Esophagus muscularis mucosa (tissue), 4 donors: ENCODE measurements at regions not wholly inside any gene's neighbourhood (a gene's known extent, or its start where the extent isn't known, plus 50 kb on each side); places are given as distances from the start of the nearest gene placed in this dataset.

Experiments used
- EP300 ChIP-seq: sonication (generic); formaldehyde crosslinking; IDR thresholded peaks from one replicate; pipeline ENCODE4 v1.6.1; 2017; ENCODE audit warnings: antibody characterized with exemption
- POLR2A ChIP-seq: fragments of 450-650 bp; IDR thresholded peaks from one replicate; pipeline ENCODE4 v1.6.1; 2017; ENCODE audit warnings: antibody characterized with exemption, moderate library complexity, mild to moderate bottlenecking, low read depth
- TF ChIP-seq, protein P1 (sequence below), 3 experiments: fragments of 200-600 bp in 2 of 3; fragments of 450-650 bp in 1 of 3; sonication (generic) in 2 of 3; IDR thresholded peaks; one replicate each; pipeline ENCODE4 v1.5.1; 2017 to 2019; ENCODE audit warnings: antibody characterized with exemption in 3 of 3, mild to moderate bottlenecking in 2 of 3, moderate library complexity in 1 of 3

GRCh38 chr9:90167914-90168313, 474.7 kb downstream of the DIRAS2 start:
- TF ChIP-seq, protein P1, sequence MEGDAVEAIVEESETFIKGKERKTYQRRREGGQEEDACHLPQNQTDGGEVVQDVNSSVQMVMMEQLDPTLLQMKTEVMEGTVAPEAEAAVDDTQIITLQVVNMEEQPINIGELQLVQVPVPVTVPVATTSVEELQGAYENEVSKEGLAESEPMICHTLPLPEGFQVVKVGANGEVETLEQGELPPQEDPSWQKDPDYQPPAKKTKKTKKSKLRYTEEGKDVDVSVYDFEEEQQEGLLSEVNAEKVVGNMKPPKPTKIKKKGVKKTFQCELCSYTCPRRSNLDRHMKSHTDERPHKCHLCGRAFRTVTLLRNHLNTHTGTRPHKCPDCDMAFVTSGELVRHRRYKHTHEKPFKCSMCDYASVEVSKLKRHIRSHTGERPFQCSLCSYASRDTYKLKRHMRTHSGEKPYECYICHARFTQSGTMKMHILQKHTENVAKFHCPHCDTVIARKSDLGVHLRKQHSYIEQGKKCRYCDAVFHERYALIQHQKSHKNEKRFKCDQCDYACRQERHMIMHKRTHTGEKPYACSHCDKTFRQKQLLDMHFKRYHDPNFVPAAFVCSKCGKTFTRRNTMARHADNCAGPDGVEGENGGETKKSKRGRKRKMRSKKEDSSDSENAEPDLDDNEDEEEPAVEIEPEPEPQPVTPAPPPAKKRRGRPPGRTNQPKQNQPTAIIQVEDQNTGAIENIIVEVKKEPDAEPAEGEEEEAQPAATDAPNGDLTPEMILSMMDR (IDR thresholded peaks at IDR 0.05): no peak
- TF ChIP-seq POLR2A: no peak
- TF ChIP-seq EP300: no peak
